Naive thymus-derived CD8-positive, alpha-beta T cell (primary cell): ENCODE measurements at regions not wholly inside any gene's neighbourhood (a gene's known extent, or its start where the extent isn't known, plus 50 kb on each side); places are given as distances from the start of the nearest gene placed in this dataset.

Experiments
- ATAC-seq, 2 donors: fragments of 150-1000 bp; cut with Tn5 transposase in 1 of 2; sonication (Bioruptor Pico), chemical (Tn5 transposase) in 1 of 2; 1 replicate in 1 of 2; 2 replicates in 1 of 2; pipeline ENCODE4 v1.10.0; 2021; ENCODE audit warnings: mild to moderate bottlenecking in 2 of 2, moderate library complexity in 2 of 2
- POLR2A ChIA-PET: fragments of 350-600 bp; sonication (Branson Sonifier 250); formaldehyde crosslinking; loops from one replicate; lab custom pipeline; 2021; ENCODE audit warnings: antibody characterized with exemption; lab: Charles Lee
- DNase-seq, 10 donors: peaks; one replicate each; pipeline versions ENCODE4 v3.0.0 to v3.0.0-alpha.2; 2020 to 2022
- H3K27ac Mint-ChIP-seq, 10 donors: one replicate each; pipeline ENCODE4 v1.8.0; 2020 to 2022; ENCODE audit warnings: mild to moderate bottlenecking in 10 of 10, mixed read lengths in 10 of 10, moderate library complexity in 4 of 10, inconsistent platforms in 1 of 10
- H3K27me3 Mint-ChIP-seq, 5 donors: one replicate each; pipeline ENCODE4 v1.8.0; 2021 to 2022; ENCODE audit warnings: mixed read lengths in 5 of 5
- H3K36me3 Mint-ChIP-seq, 3 donors: one replicate each; pipeline ENCODE4 v1.8.0; 2020 to 2022; ENCODE audit warnings: mixed read lengths in 3 of 3, mild to moderate bottlenecking in 2 of 3, inconsistent platforms in 1 of 3
- H3K4me1 Mint-ChIP-seq, 4 donors: one replicate each; pipeline ENCODE4 v1.8.0; 2021 to 2022; ENCODE audit warnings: mixed read lengths in 4 of 4
- H3K4me3 Mint-ChIP-seq, 10 donors: one replicate each; pipeline ENCODE4 v1.8.0; 2020 to 2022; ENCODE audit warnings: mild to moderate bottlenecking in 10 of 10, mixed read lengths in 10 of 10, moderate library complexity in 6 of 10, inconsistent platforms in 1 of 10
- H3K9me3 Mint-ChIP-seq, 9 donors: one replicate each; pipeline ENCODE4 v1.8.0; 2020 to 2022; ENCODE audit warnings: mixed read lengths in 9 of 9, mild to moderate bottlenecking in 3 of 9, inconsistent platforms in 1 of 9, moderate library complexity in 1 of 9

GRCh38 chr7:159200421-159200820 is 55.8 kb upstream of the VIPR2 start:
- no peak overlapping the region for H3K27ac Mint-ChIP-seq
- no peaks in the 10 kb centered on the region for H3K27me3 Mint-ChIP-seq
- no peak overlapping the region for H3K4me3 Mint-ChIP-seq
- H3K9me3 Mint-ChIP-seq, result no peaks in the 10 kb centered on the region
- POLR2A ChIA-PET, result no interaction called here
- peaks cover 12 to 38% (median 31%) of the 10 kb centered on the region in 4 donors for H3K4me1 Mint-ChIP-seq
- no peaks in the 10 kb centered on the region for H3K36me3 Mint-ChIP-seq
- DNase-seq (no peak), ATAC-seq (no peak)

GRCh38 chr7:159198016-159198724 is 53.5 kb upstream of the VIPR2 start:
- DNase-seq (peak in 1 of 10 donors; percentile 13), ATAC-seq (no peak)
- Mint-ChIP-seq H3K4me3 (peak overlapping the region; percentile 64 to 89 (median 81)), H3K9me3 (no peaks in the 10 kb centered on the region), H3K36me3 (no peaks in the 10 kb centered on the region), H3K27me3 (no peaks in the 10 kb centered on the region), H3K27ac (peak overlapping the region; percentile 50 to 96 (median 89)), H3K4me1 (peaks cover 12 to 56% (median 37%) of the 10 kb centered on the region in 4 donors)
- POLR2A ChIA-PET, result no interaction called here

- peak overlapping the region; percentile 81 to 96 (median 90) for H3K27ac Mint-ChIP-seq
- H3K27me3 Mint-ChIP-seq, result no peaks in the 10 kb centered on the region
- peak overlapping the region; percentile 64 to 89 (median 81) for H3K4me3 Mint-ChIP-seq
- ATAC-seq (peak; percentile 42 to 66), DNase-seq (peak in 4 of 10 donors; percentile 12 to 43 (median 26))
- H3K4me1 Mint-ChIP-seq, result peaks cover 12 to 59% (median 38%) of the 10 kb centered on the region in 4 donors
- H3K36me3 Mint-ChIP-seq, result no peaks in the 10 kb centered on the region
- no peaks in the 10 kb centered on the region for H3K9me3 Mint-ChIP-seq
- POLR2A ChIA-PET, result interaction anchor here (0.6 kb wide), 1 partner anchor 38 kb away, joined by 3 read pairs; no protein-coding TSS in a partner anchor
These were observed 52.7 kb upstream of the VIPR2 start for GRCh38 chr7:159197066-159197975.

GRCh38 chr7:159196584-159196983 is 51.9 kb upstream of the VIPR2 start:
- peak overlapping the region in 7 of 10 donors; percentile 77 to 89 (median 81) for H3K4me3 Mint-ChIP-seq
- H3K27ac Mint-ChIP-seq, result peak overlapping the region in 9 of 10 donors; percentile 56 to 96 (median 87)
- ATAC-seq (no peak), DNase-seq (no peak)
- H3K9me3 Mint-ChIP-seq, result no peaks in the 10 kb centered on the region
- H3K27me3 Mint-ChIP-seq, result no peaks in the 10 kb centered on the region
- POLR2A ChIA-PET, result no interaction called here
- peaks cover 12 to 64% (median 39%) of the 10 kb centered on the region in 4 donors for H3K4me1 Mint-ChIP-seq
- no peaks in the 10 kb centered on the region for H3K36me3 Mint-ChIP-seq

- Mint-ChIP-seq H3K27ac (peak overlapping the region in 8 of 10 donors; percentile 28 to 83 (median 46)), H3K4me3 (peak overlapping the region in 4 of 10 donors; percentile 13 to 53 (median 26)), H3K9me3 (no peaks in the 10 kb centered on the region), H3K27me3 (peaks cover 0 to 2% (median 0%) of the 10 kb centered on the region in 5 donors), H3K36me3 (no peaks in the 10 kb centered on the region), H3K4me1 (peaks cover 12 to 64% (median 39%) of the 10 kb centered on the region in 4 donors)
- DNase-seq, result peak in 2 of 10 donors; percentile 18 to 28
- POLR2A ChIA-PET, result no interaction called here
- ATAC-seq, result no peak
These were observed 51.3 kb upstream of the VIPR2 start for GRCh38 chr7:159195946-159196345.
